Ishikawa (cell line): ENCODE measurements at regions not wholly inside any gene's neighbourhood (a gene's known extent, or its start where the extent isn't known, plus 50 kb on each side); places are given as distances from the start of the nearest gene placed in this dataset.

Experiments
- CEBPB ChIP-seq: IDR thresholded peaks from 2 replicates; pipeline ENCODE4 v1.6.1; 2012
- CREB1 ChIP-seq: IDR thresholded peaks from 2 replicates; pipeline ENCODE4 v1.6.1; 2012; ENCODE audit warnings: low read depth
- EGR1 ChIP-seq: IDR thresholded peaks from 2 replicates; pipeline ENCODE4 v1.6.1; 2012
- EP300 ChIP-seq: IDR thresholded peaks from 2 replicates; pipeline ENCODE4 v1.6.1; 2012; ENCODE audit warnings: borderline replicate concordance
- FOXM1 ChIP-seq: IDR thresholded peaks from 2 replicates; pipeline ENCODE4 v1.6.1; 2012; ENCODE audit warnings: low read depth, borderline replicate concordance
- MAX ChIP-seq: IDR thresholded peaks from 2 replicates; pipeline ENCODE4 v1.6.1; 2012
- NFIC ChIP-seq: IDR thresholded peaks from 2 replicates; pipeline ENCODE4 v1.6.1; 2012
- RAD21 ChIP-seq: IDR thresholded peaks from 2 replicates; pipeline ENCODE4 v1.6.1; 2012; ENCODE audit warnings: low read depth
- REST ChIP-seq: IDR thresholded peaks from 2 replicates; pipeline ENCODE4 v1.6.1; 2012; ENCODE audit warnings: low read depth, mild to moderate bottlenecking
- TAF1 ChIP-seq: IDR thresholded peaks from 2 replicates; pipeline ENCODE4 v1.6.1; 2012; ENCODE audit warnings: low read depth, mild to moderate bottlenecking
- TCF12 ChIP-seq: IDR thresholded peaks from 2 replicates; pipeline ENCODE4 v1.6.1; 2012; ENCODE audit warnings: low read depth
- TEAD4 ChIP-seq: IDR thresholded peaks from 2 replicates; pipeline ENCODE4 v1.6.1; 2012
- USF1 ChIP-seq: IDR thresholded peaks from 2 replicates; pipeline ENCODE4 v1.6.1; 2012
- YY1 ChIP-seq: IDR thresholded peaks from 2 replicates; pipeline ENCODE4 v1.6.1; 2012; ENCODE audit warnings: low read depth
- ZBTB7A ChIP-seq: IDR thresholded peaks from 2 replicates; pipeline ENCODE4 v1.6.1; 2012; ENCODE audit warnings: low read depth

- TF ChIP-seq NFIC (no peak), TAF1 (no peak), TEAD4 (no peak), MAX (no peak), EP300 (no peak), CEBPB (no peak), USF1 (no peak), ZBTB7A (no peak), REST (no peak), YY1 (no peak), EGR1 (no peak), CREB1 (no peak), FOXM1 (no peak), TCF12 (no peak), RAD21 (no peak)
These were observed 508.2 kb downstream of the C12orf50 start for GRCh38 chr12:87520968-87521367.

GRCh38 chr12:87518481-87518880, 510.7 kb downstream of the C12orf50 start:
- TF ChIP-seq CREB1: no peak
- TF ChIP-seq TEAD4: no peak
- no peak for TF ChIP-seq EGR1
- TF ChIP-seq YY1: no peak
- no peak for TF ChIP-seq ZBTB7A
- TF ChIP-seq REST: no peak
- no peak for TF ChIP-seq EP300

- TF ChIP-seq YY1 (no peak), MAX (no peak), RAD21 (no peak), EP300 (no peak), ZBTB7A (no peak), TAF1 (no peak), CEBPB (no peak), FOXM1 (no peak), NFIC (no peak), EGR1 (no peak), TCF12 (no peak), CREB1 (no peak), TEAD4 (no peak), REST (no peak), USF1 (no peak)
These were observed 511.2 kb downstream of the C12orf50 start for GRCh38 chr12:87518036-87518435.

GRCh38 chr12:87513536-87514280, 515.5 kb downstream of the C12orf50 start:
- no peak for TF ChIP-seq MAX
- no peak for TF ChIP-seq REST
- no peak for TF ChIP-seq FOXM1
- TF ChIP-seq YY1: no peak
- TF ChIP-seq CEBPB: no peak
- TF ChIP-seq TAF1: no peak
